Transverse colon (tissue), 4 donors: ENCODE measurements at regions not wholly inside any gene's neighbourhood (a gene's known extent, or its start where the extent isn't known, plus 50 kb on each side); places are given as distances from the start of the nearest gene placed in this dataset.

ENCODE experiments used
- CTCF ChIP-seq, 5 experiments: fragments of 200-600 bp in 3 of 5; fragments of 450-650 bp in 2 of 5; sonication (generic) in 3 of 5; IDR thresholded peaks; 1 replicate in 2 of 5; 2 replicates in 3 of 5; pipeline ENCODE4 v1.5.1; 2016 to 2017; ENCODE audit warnings: antibody characterized with exemption in 5 of 5, inconsistent platforms in 3 of 5, mild to moderate bottlenecking in 2 of 5, moderate library complexity in 1 of 5
- POLR2AphosphoS5 ChIP-seq, 3 donors: sonication (generic); formaldehyde crosslinking; IDR thresholded peaks; one replicate each; pipeline ENCODE4 v1.6.1; 2016; ENCODE audit warnings: antibody characterized with exemption in 3 of 3

GRCh38 chr4:130479020-130479419 lies 1383.1 kb downstream of the C4orf33 start:
- TF ChIP-seq CTCF (IDR thresholded peaks at IDR 0.05) (no peak), POLR2AphosphoS5 (IDR thresholded peaks at IDR 0.05) (no peak)
